Medulla oblongata (tissue), 1 donor: ENCODE measurements at regions not wholly inside any gene's neighbourhood (a gene's known extent, or its start where the extent isn't known, plus 50 kb on each side); places are given as distances from the start of the nearest gene placed in this dataset.

ENCODE experiments used
- DNase-seq: peaks from one replicate; pipeline ENCODE4 v3.0.0-alpha.2; 2015; ENCODE audit errors: extremely low spot score

GRCh38 chr19:31559494-31559893, 210.3 kb upstream of the TSHZ3 start:
- DNase-seq = no peak

GRCh38 chr19:31560086-31561060, 211.1 kb upstream of the TSHZ3 start:
- DNase-seq = no peak

GRCh38 chr19:31562966-31563612, 213.9 kb upstream of the TSHZ3 start:
- no peak for DNase-seq

- DNase-seq = no peak
Observed at GRCh38 chr19:31567776-31568175, 218.5 kb upstream of the TSHZ3 start.

GRCh38 chr19:31568724-31569123, 219.5 kb upstream of the TSHZ3 start:
- no peak for DNase-seq

- peak; percentile 14 for DNase-seq
Observed at GRCh38 chr19:31570718-31571117, 221.5 kb upstream of the TSHZ3 start.

GRCh38 chr19:31572102-31572975, 223.1 kb upstream of the TSHZ3 start:
- no peak for DNase-seq

GRCh38 chr19:31572976-31573298, 223.7 kb upstream of the TSHZ3 start:
- no peak for DNase-seq

- no peak for DNase-seq
Observed at GRCh38 chr19:31574251-31574973, 225.2 kb upstream of the TSHZ3 start.

- DNase-seq = no peak
Observed at GRCh38 chr19:31575846-31576335, 226.7 kb upstream of the TSHZ3 start.

- DNase-seq = no peak
Observed at GRCh38 chr19:31578326-31578725, 229.1 kb upstream of the TSHZ3 start.

- no peak for DNase-seq
Observed at GRCh38 chr19:31583148-31583547, 233.9 kb upstream of the TSHZ3 start.

GRCh38 chr19:31586282-31586681, 237.0 kb upstream of the TSHZ3 start:
- no peak for DNase-seq

GRCh38 chr19:31589109-31589508, 239.9 kb upstream of the TSHZ3 start:
- DNase-seq = no peak

GRCh38 chr19:31591258-31591657, 242.0 kb upstream of the TSHZ3 start:
- DNase-seq = no peak

- DNase-seq = no peak
Observed at GRCh38 chr19:31592456-31592855, 243.2 kb upstream of the TSHZ3 start.

GRCh38 chr19:31594701-31595100, 245.5 kb upstream of the TSHZ3 start:
- DNase-seq = no peak

GRCh38 chr19:31595521-31595920, 246.3 kb upstream of the TSHZ3 start:
- no peak for DNase-seq

GRCh38 chr19:31596751-31597150, 247.5 kb upstream of the TSHZ3 start:
- DNase-seq = no peak

- no peak for DNase-seq
Observed at GRCh38 chr19:31597616-31598015, 248.4 kb upstream of the TSHZ3 start.

GRCh38 chr19:31598730-31599238, 249.5 kb upstream of the TSHZ3 start:
- DNase-seq = no peak
